Fibroblast of lung (primary cell): ENCODE measurements at regions not wholly inside any gene's neighbourhood (a gene's known extent, or its start where the extent isn't known, plus 50 kb on each side); places are given as distances from the start of the nearest gene placed in this dataset.

ENCODE experiments used
- CTCF ChIP-seq, 2 donors: IDR thresholded peaks in 1 of 2; conservative IDR thresholded peaks in 1 of 2; 1 replicate in 1 of 2; 2 replicates in 1 of 2; pipeline ENCODE4 v1.5.1; 2011 to 2012; ENCODE audit warnings: low read length in 2 of 2, control low read depth in 1 of 2, inconsistent platforms in 1 of 2, low read depth in 1 of 2, mild to moderate bottlenecking in 1 of 2
- EZH2 ChIP-seq: IDR thresholded peaks from 2 replicates; pipeline ENCODE4 v1.5.1; 2012; ENCODE audit warnings: low read length, control low read depth, mild to moderate bottlenecking; ENCODE audit errors: missing control alignments

- no peak for TF ChIP-seq CTCF (conservative IDR thresholded peaks at IDR 0.05 in 1 of 2, IDR thresholded peaks at IDR 0.05 in 1 of 2; ENCODE audit: low read depth in 1 of 2, low read length in 2 of 2)
- TF ChIP-seq EZH2 = no peak
Observed at GRCh38 chr18:40325988-40326387, 1629.0 kb upstream of the PIK3C3 start.
